Osteocyte (in vitro differentiated cells): ENCODE measurements at regions not wholly inside any gene's neighbourhood (a gene's known extent, or its start where the extent isn't known, plus 50 kb on each side); places are given as distances from the start of the nearest gene placed in this dataset.

Experiments
- DNase-seq: peaks from one replicate; pipeline ENCODE4 v3.0.0; 2021; ENCODE audit warnings: mixed read lengths; ENCODE audit not compliant: unreplicated experiment; ENCODE audit errors: extremely low spot score
- H3K27ac Mint-ChIP-seq: one replicate; pipeline ENCODE4 v1.8.0; 2021; ENCODE audit warnings: mild to moderate bottlenecking, mixed read lengths; ENCODE audit not compliant: unreplicated experiment
- H3K27me3 Mint-ChIP-seq: one replicate; pipeline ENCODE4 v1.8.0; 2021; ENCODE audit warnings: mixed read lengths; ENCODE audit not compliant: unreplicated experiment
- H3K36me3 Mint-ChIP-seq: one replicate; pipeline ENCODE4 v1.8.0; 2021; ENCODE audit warnings: mixed read lengths; ENCODE audit not compliant: unreplicated experiment
- H3K4me1 Mint-ChIP-seq: one replicate; pipeline ENCODE4 v1.8.0; 2021; ENCODE audit warnings: mixed read lengths; ENCODE audit not compliant: unreplicated experiment
- H3K4me3 Mint-ChIP-seq: one replicate; pipeline ENCODE4 v1.8.0; 2021; ENCODE audit warnings: mild to moderate bottlenecking, moderate library complexity, mixed read lengths; ENCODE audit not compliant: unreplicated experiment
- H3K9me3 Mint-ChIP-seq: one replicate; pipeline ENCODE4 v1.8.0; 2021; ENCODE audit warnings: mixed read lengths; ENCODE audit not compliant: unreplicated experiment
- CTCF ChIP-seq: fragments of 200-600 bp; sonication (generic); IDR thresholded peaks from 2 replicates; pipeline ENCODE4 v1.5.0; 2021; ENCODE audit warnings: antibody characterized with exemption, mild to moderate bottlenecking, moderate library complexity

GRCh38 chr12:16939871-16940306 lies 333.9 kb upstream of the LMO3 start:
- Mint-ChIP-seq H3K9me3 (peaks cover 8% of the 10 kb centered on the region), H3K27ac (no peak overlapping the region), H3K4me3 (no peak overlapping the region), H3K36me3 (no peaks in the 10 kb centered on the region), H3K4me1 (no peaks in the 10 kb centered on the region), H3K27me3 (peaks cover 3% of the 10 kb centered on the region)
- TF ChIP-seq CTCF, result peak; percentile 48
- no peak for DNase-seq

GRCh38 chr12:16927259-16927658 lies 321.3 kb upstream of the LMO3 start:
- DNase-seq, result no peak

GRCh38 chr12:16920451-16920850 lies 314.5 kb upstream of the LMO3 start:
- DNase-seq, result no peak
- H3K4me3 Mint-ChIP-seq, result no peak overlapping the region
- H3K27me3 Mint-ChIP-seq, result no peaks in the 10 kb centered on the region
- no peaks in the 10 kb centered on the region for H3K36me3 Mint-ChIP-seq
- peaks cover 70% of the 10 kb centered on the region for H3K9me3 Mint-ChIP-seq
- H3K4me1 Mint-ChIP-seq, result no peaks in the 10 kb centered on the region
- no peak overlapping the region for H3K27ac Mint-ChIP-seq
- TF ChIP-seq CTCF, result no peak

More at GRCh38 chr12:16927259-16927658, 321.3 kb upstream of the LMO3 start:
- Mint-ChIP-seq H3K4me1 (no peaks in the 10 kb centered on the region), H3K4me3 (no peak overlapping the region), H3K27me3 (no peaks in the 10 kb centered on the region), H3K9me3 (peaks cover 34% of the 10 kb centered on the region), H3K27ac (no peak overlapping the region), H3K36me3 (no peaks in the 10 kb centered on the region)
- no peak for TF ChIP-seq CTCF

- Mint-ChIP-seq H3K9me3 (peaks cover 73% of the 10 kb centered on the region), H3K36me3 (no peaks in the 10 kb centered on the region), H3K4me3 (no peak overlapping the region), H3K27me3 (no peaks in the 10 kb centered on the region), H3K27ac (no peak overlapping the region), H3K4me1 (no peaks in the 10 kb centered on the region)
- no peak for DNase-seq
- TF ChIP-seq CTCF, result no peak
These were observed 313.6 kb upstream of the LMO3 start for GRCh38 chr12:16919551-16919950.

- Mint-ChIP-seq H3K36me3 (no peaks in the 10 kb centered on the region), H3K27me3 (no peaks in the 10 kb centered on the region), H3K9me3 (peaks cover 44% of the 10 kb centered on the region), H3K27ac (no peak overlapping the region), H3K4me3 (no peak overlapping the region), H3K4me1 (no peaks in the 10 kb centered on the region)
- no peak for TF ChIP-seq CTCF
- DNase-seq, result no peak
These were observed 308.9 kb upstream of the LMO3 start for GRCh38 chr12:16914853-16915252.
